SK-N-SH (cell line): ENCODE measurements at regions not wholly inside any gene's neighbourhood (a gene's known extent, or its start where the extent isn't known, plus 50 kb on each side); places are given as distances from the start of the nearest gene placed in this dataset.

Experiments used
- CTCF ChIA-PET: fragments of 300-600, 350-600 bp; formaldehyde crosslinking; extraction: SDS; loops from one replicate; lab custom pipeline; 2021; lab: Yijun Ruan, JAX
- POLR2A ChIA-PET: fragments of 350-600 bp; sonication (Branson Sonifier 250); formaldehyde crosslinking; extraction: SDS; loops from one replicate; lab custom pipeline; 2020; ENCODE audit warnings: antibody characterized with exemption, inconsistent platforms; lab: Yijun Ruan, JAX
- DNase-seq: peaks from one replicate; pipeline ENCODE4 v3.0.0; 2012
- H2AFZ ChIP-seq: fragments of 200-600 bp; sonication (generic); 2 replicates; pipeline ENCODE4 v1.8.1; 2016; ENCODE audit warnings: antibody characterized with exemption, mild to moderate bottlenecking, low read depth
- H3F3A ChIP-seq: fragments of 200-600 bp; sonication (generic); replicated peaks from 2 replicates; pipeline ENCODE3; 2016; ENCODE audit warnings: antibody characterized with exemption, mild to moderate bottlenecking; ENCODE audit not compliant: insufficient read depth
- H3K27ac ChIP-seq, 2 experiments: fragments of 200-500 bp in 1 of 2; fragments of 200-600 bp in 1 of 2; sonication (Bioruptor generic) in 1 of 2; sonication (generic), shearing (Covaris generic) in 1 of 2; 2 replicates each; pipeline versions ENCODE4 v1.5.1 to v1.6.1; 2014 to 2016; ENCODE audit warnings: low read depth in 2 of 2, inconsistent platforms in 1 of 2, low read length in 1 of 2, mild to moderate bottlenecking in 1 of 2, mixed read lengths in 1 of 2
- H3K27me3 ChIP-seq: fragments of 200-600 bp; sonication (generic), shearing (Covaris generic); 2 replicates; pipeline ENCODE4 v1.6.1; 2016; ENCODE audit warnings: mixed run types; ENCODE audit not compliant: insufficient read depth
- H3K36me3 ChIP-seq, 2 experiments: fragments of 200-500 bp in 1 of 2; fragments of 200-600 bp in 1 of 2; sonication (Bioruptor generic) in 1 of 2; sonication (generic) in 1 of 2; replicated peaks in 1 of 2; 2 replicates each; pipeline versions ENCODE3 to v1.5.1; 2014 to 2016; ENCODE audit warnings: low read length in 1 of 2, mild to moderate bottlenecking in 1 of 2; ENCODE audit not compliant: insufficient read depth in 2 of 2, control insufficient read depth in 1 of 2
- H3K4me1 ChIP-seq, 2 experiments: fragments of 200-500 bp in 1 of 2; fragments of 200-600 bp in 1 of 2; sonication (Bioruptor generic) in 1 of 2; sonication (generic), shearing (Covaris generic) in 1 of 2; 2 replicates each; pipeline versions ENCODE4 v1.5.1 to v1.6.1; 2014 to 2016; ENCODE audit warnings: low read depth in 1 of 2, low read length in 1 of 2, mixed run types in 1 of 2; ENCODE audit not compliant: insufficient read depth in 2 of 2, control insufficient read depth in 1 of 2
- H3K4me2 ChIP-seq: fragments of 200-600 bp; sonication (generic), shearing (Covaris generic); 2 replicates; pipeline ENCODE4 v1.6.1; 2017; ENCODE audit warnings: mixed run types
- H3K4me3 ChIP-seq, 2 experiments: fragments of 200-500 bp in 1 of 2; fragments of 200-600 bp in 1 of 2; sonication (Bioruptor generic) in 1 of 2; sonication (generic), shearing (Covaris generic) in 1 of 2; 2 replicates each; pipeline versions ENCODE4 v1.5.1 to v1.8.1; 2014 to 2016; ENCODE audit warnings: low read depth in 2 of 2, inconsistent platforms in 1 of 2, low read length in 1 of 2, mild to moderate bottlenecking in 1 of 2, mixed read lengths in 1 of 2, moderate library complexity in 1 of 2
- H3K79me2 ChIP-seq: fragments of 200-600 bp; sonication (generic); 2 replicates; pipeline ENCODE4 v1.8.1; 2017; ENCODE audit warnings: mild to moderate bottlenecking; ENCODE audit not compliant: insufficient read depth
- H3K9ac ChIP-seq: fragments of 200-600 bp; sonication (generic); 2 replicates; pipeline ENCODE4 v1.6.1; 2017; ENCODE audit warnings: mixed run types
- H3K9me2 ChIP-seq: fragments of 200-600 bp; sonication (generic); 2 replicates; pipeline ENCODE4 v1.6.1; 2017; ENCODE audit warnings: mixed run types
- H3K9me3 ChIP-seq: fragments of 200-600 bp; sonication (generic); 2 replicates; pipeline ENCODE4 v1.6.1; 2017; ENCODE audit warnings: mixed run types, mild to moderate bottlenecking, moderate library complexity
- H4K20me1 ChIP-seq: fragments of 200-600 bp; sonication (generic); 2 replicates; pipeline ENCODE4 v1.6.1; 2017; ENCODE audit warnings: mild to moderate bottlenecking, mixed run types; ENCODE audit not compliant: insufficient read depth
- CHD2 ChIP-seq: fragments of 150-350 bp; IDR thresholded peaks from 2 replicates; pipeline ENCODE4 v1.6.1; 2018; ENCODE audit warnings: low read length; ENCODE audit not compliant: partially characterized antibody
- ELF1 ChIP-seq: IDR thresholded peaks from 2 replicates; pipeline ENCODE4 v1.4.0; 2012
- EP300 ChIP-seq, 2 experiments: IDR thresholded peaks; 2 replicates each; pipeline versions ENCODE4 v1.4.0 to v1.6.1; 2012; ENCODE audit warnings: borderline replicate concordance in 1 of 2, low read depth in 1 of 2, low read length in 1 of 2
- FOXJ3 ChIP-seq: sonication (generic); formaldehyde crosslinking; IDR thresholded peaks from 2 replicates; pipeline ENCODE4 v1.5.1; 2020; ENCODE audit warnings: mild to moderate bottlenecking, missing genetic modification reagents
- GABPA ChIP-seq: IDR thresholded peaks from 2 replicates; pipeline ENCODE4 v1.4.0; 2012; ENCODE audit warnings: low read depth, mild to moderate bottlenecking
- GATA2 ChIP-seq: sonication (generic); formaldehyde crosslinking; IDR thresholded peaks from 2 replicates; pipeline ENCODE4 v1.5.0; 2020; ENCODE audit warnings: mild to moderate bottlenecking, missing genetic modification reagents
- JUND ChIP-seq: IDR thresholded peaks from 2 replicates; pipeline ENCODE4 v1.4.0; 2012
- MEF2A ChIP-seq: IDR thresholded peaks from 2 replicates; pipeline ENCODE4 v1.4.0; 2012; ENCODE audit warnings: low read depth, borderline replicate concordance
- MXI1 ChIP-seq: IDR thresholded peaks from 2 replicates; pipeline ENCODE4 v1.6.1; 2012; ENCODE audit warnings: mild to moderate bottlenecking, low read depth, low read length, improper control_type of control experiment
- NRF1 ChIP-seq: IDR thresholded peaks from 2 replicates; pipeline ENCODE4 v1.6.1; 2012; ENCODE audit warnings: low read depth, mild to moderate bottlenecking, low read length
- SIN3A ChIP-seq: IDR thresholded peaks from 2 replicates; pipeline ENCODE4 v1.6.1; 2012; ENCODE audit warnings: low read depth, mild to moderate bottlenecking, low read length, moderate library complexity, borderline replicate concordance
- SMC3 ChIP-seq: IDR thresholded peaks from 2 replicates; pipeline ENCODE4 v1.6.1; 2012; ENCODE audit warnings: low read depth, low read length, improper control_type of control experiment
- TAF1 ChIP-seq: IDR thresholded peaks from 2 replicates; pipeline ENCODE4 v1.6.1; 2012; ENCODE audit warnings: low read depth, mild to moderate bottlenecking, low read length, moderate library complexity, borderline replicate concordance
- TEAD4 ChIP-seq: IDR thresholded peaks from 2 replicates; pipeline ENCODE4 v1.4.0; 2012; ENCODE audit warnings: mild to moderate bottlenecking, borderline replicate concordance; ENCODE audit not compliant: insufficient read depth
- YY1 ChIP-seq: IDR thresholded peaks from 2 replicates; pipeline ENCODE4 v1.4.0; 2012; ENCODE audit warnings: low read depth, mild to moderate bottlenecking
- WGBS: methylation state at CpG from one replicate; pipeline ENCODE4 v1.1.6; 2017; ENCODE audit warnings: low lambda C conversion rate; 5-methylcytosine and 5-hydroxymethylcytosine counted together
- TF ChIP-seq, protein P1 (sequence below): IDR thresholded peaks from 2 replicates; pipeline ENCODE4 v1.4.0; 2012; ENCODE audit warnings: low read depth

DNA sequence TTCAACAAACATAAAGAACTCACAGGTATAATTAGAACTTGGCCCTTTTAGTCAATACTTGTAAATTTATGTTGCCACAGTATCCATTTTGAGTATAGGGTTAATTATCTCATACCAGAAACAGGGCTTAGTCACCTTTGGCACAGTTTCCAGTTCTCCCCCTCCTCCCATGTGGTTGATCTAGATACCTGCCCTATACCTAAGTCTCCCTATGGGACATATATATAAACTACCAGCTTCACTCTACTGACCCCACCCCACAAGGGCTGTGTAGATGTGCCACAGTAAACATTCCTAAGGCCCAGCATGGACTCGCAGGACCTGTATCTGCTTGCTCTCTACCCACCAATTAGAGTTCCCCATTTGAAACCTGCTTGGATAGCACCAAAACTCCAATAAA lies 371.7 kb upstream of the RND3 start:
- CTCF ChIA-PET = interaction anchor here (1.9 kb wide), 1 partner anchor 9 kb away, joined by 5 read pairs; no protein-coding TSS in a partner anchor

DNA sequence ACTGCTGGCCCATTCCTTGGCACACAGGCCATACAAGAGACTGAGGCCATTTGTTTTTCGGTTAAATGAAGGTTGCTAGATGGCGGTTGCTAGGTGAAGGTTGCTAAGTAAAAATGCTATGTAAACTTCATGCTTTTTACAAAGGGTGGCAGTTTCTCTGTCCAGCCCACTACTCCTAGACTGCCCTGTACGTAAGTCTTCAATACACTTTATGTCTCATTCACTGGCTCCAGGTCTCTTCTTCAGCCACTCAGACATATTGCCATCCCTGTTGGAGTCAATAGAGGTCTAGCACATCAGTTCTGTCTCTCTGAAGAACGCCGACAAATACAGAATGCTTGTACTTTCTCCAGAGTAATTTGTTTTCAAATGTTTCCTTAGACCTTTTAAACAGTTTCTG lies 370.9 kb upstream of the RND3 start:
- H3K9me2 ChIP-seq = no peaks in the 10 kb centered on the region
- WGBS = 85% methylated on average over 5 of the region's 5 CpGs
- DNase-seq = no peak
- no peak overlapping the region for H2AFZ ChIP-seq
- H3K9me3 ChIP-seq = no peaks in the 10 kb centered on the region
- H3K4me3 ChIP-seq = no peak overlapping the region
- H3K27me3 ChIP-seq = no peaks in the 10 kb centered on the region
- POLR2A ChIA-PET = no interaction called here
- H3K4me1 ChIP-seq = no peaks in the 10 kb centered on the region; a peak in 1 of 4 replicates
- H3K27ac ChIP-seq = no peak overlapping the region
- H3F3A ChIP-seq = no peaks in the 10 kb centered on the region
- CTCF ChIA-PET = no interaction called here
- no peaks in the 10 kb centered on the region for H3K36me3 ChIP-seq
- H4K20me1 ChIP-seq = no peaks in the 10 kb centered on the region
- no peaks in the 10 kb centered on the region for H3K79me2 ChIP-seq
- no peak overlapping the region for H3K9ac ChIP-seq
- TF ChIP-seq ELF1 (no peak), GABPA (no peak), CHD2 (no peak), SMC3 (no peak), FOXJ3 (no peak), SIN3A (no peak), TAF1 (no peak)
- TF ChIP-seq, protein P1, sequence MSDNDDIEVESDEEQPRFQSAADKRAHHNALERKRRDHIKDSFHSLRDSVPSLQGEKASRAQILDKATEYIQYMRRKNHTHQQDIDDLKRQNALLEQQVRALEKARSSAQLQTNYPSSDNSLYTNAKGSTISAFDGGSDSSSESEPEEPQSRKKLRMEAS = no peak
- no peak overlapping the region for H3K4me2 ChIP-seq

More for the DNA sequence above, 371.7 kb upstream of the RND3 start:
- WGBS = 67% methylated on average over 1 of the region's 1 CpG
- Histone ChIP-seq H3K79me2 (no peaks in the 10 kb centered on the region), H3F3A (no peaks in the 10 kb centered on the region), H3K27me3 (no peaks in the 10 kb centered on the region), H4K20me1 (no peaks in the 10 kb centered on the region), H3K4me2 (no peak overlapping the region), H3K27ac (no peak overlapping the region), H3K4me3 (no peak overlapping the region), H3K9ac (no peak overlapping the region), H2AFZ (no peak overlapping the region), H3K36me3 (no peaks in the 10 kb centered on the region), H3K9me2 (no peaks in the 10 kb centered on the region), H3K9me3 (no peaks in the 10 kb centered on the region), H3K4me1 (no peaks in the 10 kb centered on the region; a peak in 1 of 4 replicates)
- TF ChIP-seq FOXJ3 (no peak), YY1 (no peak), SIN3A (no peak), JUND (no peak), MXI1 (no peak), TEAD4 (no peak), MEF2A (no peak)
- POLR2A ChIA-PET = no interaction called here
- DNase-seq = no peak

DNA sequence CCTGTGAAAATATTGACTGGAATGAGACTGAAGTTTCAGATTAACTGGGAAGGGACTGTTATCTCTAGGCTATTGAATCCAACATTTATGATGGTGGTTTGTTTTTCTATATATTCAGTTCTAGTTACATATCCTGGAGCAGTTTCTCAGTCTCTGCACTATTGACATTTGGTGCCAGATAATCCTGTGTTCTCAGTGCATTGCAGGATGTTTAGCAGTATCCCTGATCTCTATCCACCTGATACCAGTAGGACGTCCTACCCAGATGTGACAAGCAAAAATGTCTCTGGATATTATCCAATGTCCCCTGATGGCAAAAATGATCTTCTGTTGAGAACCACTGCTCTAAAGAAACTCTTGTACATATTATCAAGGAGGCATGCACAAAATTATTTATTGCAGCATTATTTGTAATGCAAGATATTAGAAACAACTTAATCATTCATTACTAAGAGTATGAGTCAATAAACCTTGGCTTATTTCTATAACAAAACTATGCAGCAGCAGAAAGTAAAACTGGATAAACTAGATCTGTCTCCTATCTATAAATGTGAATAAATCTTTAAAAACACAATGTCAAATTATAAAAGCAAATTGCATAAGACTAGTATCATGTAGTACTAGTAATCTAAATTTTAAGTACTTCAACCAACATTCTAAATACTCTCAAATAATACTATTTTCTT lies 369.3 kb upstream of the RND3 start:
- Histone ChIP-seq H3K4me2 (no peak overlapping the region), H3F3A (no peaks in the 10 kb centered on the region), H3K79me2 (no peaks in the 10 kb centered on the region), H3K4me1 (no peaks in the 10 kb centered on the region; a peak in 1 of 4 replicates), H3K9me3 (no peaks in the 10 kb centered on the region), H3K9ac (no peak overlapping the region), H3K4me3 (no peak overlapping the region), H2AFZ (no peak overlapping the region), H3K27me3 (no peaks in the 10 kb centered on the region), H3K36me3 (no peaks in the 10 kb centered on the region), H3K27ac (no peak overlapping the region), H3K9me2 (no peaks in the 10 kb centered on the region), H4K20me1 (no peaks in the 10 kb centered on the region)
- CTCF ChIA-PET = no interaction called here
- POLR2A ChIA-PET = no interaction called here
- 23% methylated on average over 1 of the region's 1 CpG for WGBS
- TF ChIP-seq NRF1 (no peak), GATA2 (CRISPR knock-in tag) (peak; percentile 37; the same call in 1 of the 2 replicates), MXI1 (no peak), EP300 (IDR thresholded peaks at IDR 0.05; ENCODE audit: borderline replicate concordance in 1 of 2, low read depth in 1 of 2, low read length in 1 of 2) (0 out of 4 replicates have a peak, but pooled peaks of 1 of the 2 experiments have one; percentile 28)
- DNase-seq = peak; percentile 20
